Endothelial cell (in vitro differentiated cells): ENCODE measurements at regions not wholly inside any gene's neighbourhood (a gene's known extent, or its start where the extent isn't known, plus 50 kb on each side); places are given as distances from the start of the nearest gene placed in this dataset.

Source experiments
- DNase-seq: peaks from one replicate; pipeline ENCODE4 v3.0.0; 2021; ENCODE audit warnings: low spot score
- H3K27ac Mint-ChIP-seq: one replicate; pipeline ENCODE4 v1.8.0; 2021; ENCODE audit warnings: mixed read lengths, inconsistent platforms; ENCODE audit not compliant: unreplicated experiment
- H3K27me3 Mint-ChIP-seq: one replicate; pipeline ENCODE4 v1.8.0; 2021; ENCODE audit warnings: mild to moderate bottlenecking, moderate library complexity, mixed read lengths, inconsistent platforms; ENCODE audit not compliant: unreplicated experiment
- H3K36me3 Mint-ChIP-seq: one replicate; pipeline ENCODE4 v1.8.0; 2021; ENCODE audit warnings: mild to moderate bottlenecking, low read depth, mixed read lengths, inconsistent platforms; ENCODE audit not compliant: unreplicated experiment
- H3K4me1 Mint-ChIP-seq: one replicate; pipeline ENCODE4 v1.8.0; 2021; ENCODE audit warnings: mild to moderate bottlenecking, mixed read lengths, inconsistent platforms; ENCODE audit not compliant: unreplicated experiment
- H3K4me3 Mint-ChIP-seq: one replicate; pipeline ENCODE4 v1.8.0; 2021; ENCODE audit warnings: mild to moderate bottlenecking, mixed read lengths, inconsistent platforms; ENCODE audit not compliant: unreplicated experiment
- H3K9me3 Mint-ChIP-seq: one replicate; pipeline ENCODE4 v1.8.0; 2021; ENCODE audit warnings: mixed read lengths, inconsistent platforms; ENCODE audit not compliant: unreplicated experiment
- CTCF ChIP-seq: fragments of 200-600 bp; sonication (generic); IDR thresholded peaks from one replicate; pipeline ENCODE4 v1.5.0; 2021; ENCODE audit warnings: antibody characterized with exemption; ENCODE audit not compliant: unreplicated experiment

GRCh38 chr13:84536906-84537305 is 654.6 kb upstream of the SLITRK1 start:
- no peak overlapping the region for H3K4me3 Mint-ChIP-seq
- no peak overlapping the region for H3K27ac Mint-ChIP-seq
- no peaks in the 10 kb centered on the region for H3K36me3 Mint-ChIP-seq
- no peak for TF ChIP-seq CTCF
- H3K4me1 Mint-ChIP-seq, result no peaks in the 10 kb centered on the region
- no peak for DNase-seq
- H3K9me3 Mint-ChIP-seq, result no peaks in the 10 kb centered on the region
- no peaks in the 10 kb centered on the region for H3K27me3 Mint-ChIP-seq

- H3K4me3 Mint-ChIP-seq, result no peak overlapping the region
- no peaks in the 10 kb centered on the region for H3K27me3 Mint-ChIP-seq
- TF ChIP-seq CTCF, result no peak
- H3K27ac Mint-ChIP-seq, result no peak overlapping the region
- no peak for DNase-seq
- no peaks in the 10 kb centered on the region for H3K4me1 Mint-ChIP-seq
- H3K36me3 Mint-ChIP-seq, result no peaks in the 10 kb centered on the region
- no peaks in the 10 kb centered on the region for H3K9me3 Mint-ChIP-seq
Observed at GRCh38 chr13:84528408-84529070, 646.3 kb upstream of the SLITRK1 start.

- Mint-ChIP-seq H3K4me1 (no peaks in the 10 kb centered on the region), H3K27ac (no peak overlapping the region), H3K27me3 (no peaks in the 10 kb centered on the region), H3K9me3 (no peaks in the 10 kb centered on the region), H3K4me3 (no peak overlapping the region), H3K36me3 (no peaks in the 10 kb centered on the region)
- DNase-seq, result no peak
- TF ChIP-seq CTCF, result no peak
Observed at GRCh38 chr13:84525865-84526264, 643.6 kb upstream of the SLITRK1 start.

GRCh38 chr13:84524586-84524985 is 642.3 kb upstream of the SLITRK1 start:
- TF ChIP-seq CTCF, result no peak
- Mint-ChIP-seq H3K36me3 (no peaks in the 10 kb centered on the region), H3K4me1 (no peaks in the 10 kb centered on the region), H3K4me3 (no peak overlapping the region), H3K27me3 (no peaks in the 10 kb centered on the region), H3K27ac (no peak overlapping the region), H3K9me3 (no peaks in the 10 kb centered on the region)
- DNase-seq, result no peak

- no peak for DNase-seq
- H3K4me1 Mint-ChIP-seq, result no peaks in the 10 kb centered on the region
- no peak overlapping the region for H3K27ac Mint-ChIP-seq
- H3K27me3 Mint-ChIP-seq, result no peaks in the 10 kb centered on the region
- H3K36me3 Mint-ChIP-seq, result no peaks in the 10 kb centered on the region
- TF ChIP-seq CTCF, result no peak
- no peaks in the 10 kb centered on the region for H3K9me3 Mint-ChIP-seq
- no peak overlapping the region for H3K4me3 Mint-ChIP-seq
Observed at GRCh38 chr13:84500016-84500415, 617.7 kb upstream of the SLITRK1 start.
